Skeletal muscle satellite cell (primary cell): ENCODE measurements at regions not wholly inside any gene's neighbourhood (a gene's known extent, or its start where the extent isn't known, plus 50 kb on each side); places are given as distances from the start of the nearest gene placed in this dataset.

Experiments
- H3K27me3 ChIP-seq: 2 replicates; pipeline ENCODE4 v1.7.0; 2013; ENCODE audit warnings: low read length; ENCODE audit not compliant: control insufficient read depth, insufficient read depth
- H3K36me3 ChIP-seq: 2 replicates; pipeline ENCODE4 v1.7.0; 2013; ENCODE audit warnings: mild to moderate bottlenecking, control low read depth, low read length; ENCODE audit not compliant: insufficient read depth
- H3K4me1 ChIP-seq: 2 replicates; pipeline ENCODE4 v1.7.0; 2013; ENCODE audit warnings: low read length; ENCODE audit not compliant: control insufficient read depth, insufficient read depth
- H3K4me2 ChIP-seq: 2 replicates; pipeline ENCODE4 v1.7.0; 2013; ENCODE audit warnings: mild to moderate bottlenecking, low read length
- H3K4me3 ChIP-seq: 2 replicates; pipeline ENCODE4 v1.7.0; 2013; ENCODE audit warnings: low read length
- H3K9ac ChIP-seq: 2 replicates; pipeline ENCODE4 v1.7.0; 2013; ENCODE audit warnings: mild to moderate bottlenecking, low read depth, low read length, moderate library complexity
- H3K9me3 ChIP-seq: replicated peaks from 2 replicates; pipeline ENCODE4 v1.7.0; 2013; ENCODE audit warnings: mild to moderate bottlenecking, control low read depth, low read length

DNA sequence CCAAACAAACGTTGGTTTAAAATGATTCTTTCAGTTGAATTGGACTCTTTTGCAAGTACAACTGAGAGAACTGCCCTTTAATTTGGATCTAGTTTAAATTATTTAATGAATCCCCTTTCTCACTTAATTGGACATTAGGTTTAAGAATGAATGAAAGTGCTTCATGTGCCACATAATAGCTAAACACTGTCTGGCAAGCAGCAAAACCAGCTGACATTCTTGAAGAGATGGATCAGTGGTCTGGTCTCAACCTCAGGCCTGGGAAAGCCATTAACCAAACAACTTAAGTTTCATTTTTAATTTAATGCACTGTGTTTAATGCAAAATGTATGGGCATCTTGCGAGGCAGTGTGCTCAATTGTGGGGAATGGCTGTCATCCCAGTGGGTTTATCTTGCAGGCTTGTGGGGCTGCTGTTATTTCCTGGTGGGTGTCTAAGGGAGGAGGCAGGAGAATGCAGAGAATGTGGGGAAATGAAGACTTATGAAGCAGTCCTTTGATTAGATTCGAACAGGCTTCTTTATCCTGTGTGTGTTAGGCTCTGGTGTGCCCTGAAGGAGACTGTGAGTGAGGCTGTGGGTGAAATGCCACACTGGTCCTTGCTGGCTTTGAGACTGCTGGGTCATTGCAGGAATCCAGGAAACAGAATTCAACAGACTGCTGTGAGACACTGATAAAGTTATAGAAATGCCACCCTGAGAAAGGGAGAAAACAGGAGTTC is 144.1 kb upstream of the PELI2 start:
- Histone ChIP-seq H3K4me3 (no peak overlapping the region), H3K9me3 (no peaks in the 10 kb centered on the region), H3K27me3 (no peaks in the 10 kb centered on the region), H3K9ac (no peak overlapping the region), H3K4me2 (no peak overlapping the region), H3K36me3 (no peaks in the 10 kb centered on the region), H3K4me1 (no peaks in the 10 kb centered on the region)

DNA sequence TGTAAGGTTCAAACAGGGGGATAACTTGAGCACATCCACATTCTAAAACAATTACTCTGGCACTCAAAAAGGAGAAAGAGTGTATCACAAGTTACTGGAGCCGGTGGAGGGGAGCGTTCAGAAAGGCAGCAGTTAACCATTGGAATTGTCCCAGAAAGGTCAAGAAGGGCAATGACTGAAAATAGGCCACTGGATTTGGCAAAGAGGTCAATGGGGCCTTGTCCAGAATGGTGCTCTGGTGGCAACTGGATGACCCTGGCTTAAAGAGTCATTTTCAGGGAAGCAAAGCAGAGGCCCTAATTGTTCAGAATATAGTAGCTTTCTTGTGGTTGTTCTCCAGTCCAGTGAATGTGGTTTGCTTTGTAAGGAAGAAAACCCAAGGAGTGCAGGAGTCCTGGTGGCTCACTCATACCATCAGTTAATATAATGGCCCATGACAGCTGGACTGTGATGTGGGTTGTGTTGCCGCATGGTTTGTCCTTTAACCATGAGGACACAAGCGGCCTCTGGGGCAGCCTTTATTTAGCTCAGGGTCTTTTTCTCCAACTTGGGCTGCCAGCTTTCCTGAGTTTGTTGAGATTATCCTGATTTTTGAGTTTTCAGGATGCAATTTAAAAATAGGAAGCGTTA is 142.8 kb upstream of the PELI2 start:
- Histone ChIP-seq H3K4me2 (no peak overlapping the region), H3K4me1 (no peaks in the 10 kb centered on the region), H3K9ac (no peak overlapping the region), H3K36me3 (no peaks in the 10 kb centered on the region), H3K9me3 (no peaks in the 10 kb centered on the region), H3K27me3 (no peaks in the 10 kb centered on the region), H3K4me3 (no peak overlapping the region)

DNA sequence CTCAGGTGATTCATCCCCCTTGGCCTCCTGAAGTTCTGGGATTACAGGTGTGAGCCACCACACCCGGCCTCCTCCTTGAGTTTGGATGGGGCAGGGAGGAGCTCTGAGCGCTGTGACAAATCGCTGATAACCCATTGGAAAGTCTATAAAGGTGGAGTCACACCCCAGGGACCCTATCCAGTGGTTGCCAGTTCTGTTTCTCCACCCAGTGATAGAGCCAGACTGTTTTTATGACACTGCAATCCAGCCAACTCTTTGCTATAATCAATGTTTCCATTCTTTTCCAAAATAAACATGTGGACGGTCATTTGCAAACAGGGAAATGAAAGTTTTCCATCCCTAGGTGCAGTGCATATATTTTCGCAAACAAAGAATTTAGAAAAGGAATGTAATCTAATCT is 142.0 kb upstream of the PELI2 start:
- no peak overlapping the region for H3K4me3 ChIP-seq
- H3K4me1 ChIP-seq, result no peaks in the 10 kb centered on the region
- H3K4me2 ChIP-seq, result no peak overlapping the region
- no peaks in the 10 kb centered on the region for H3K9me3 ChIP-seq
- H3K9ac ChIP-seq, result no peak overlapping the region
- no peaks in the 10 kb centered on the region for H3K36me3 ChIP-seq
- no peaks in the 10 kb centered on the region for H3K27me3 ChIP-seq

DNA sequence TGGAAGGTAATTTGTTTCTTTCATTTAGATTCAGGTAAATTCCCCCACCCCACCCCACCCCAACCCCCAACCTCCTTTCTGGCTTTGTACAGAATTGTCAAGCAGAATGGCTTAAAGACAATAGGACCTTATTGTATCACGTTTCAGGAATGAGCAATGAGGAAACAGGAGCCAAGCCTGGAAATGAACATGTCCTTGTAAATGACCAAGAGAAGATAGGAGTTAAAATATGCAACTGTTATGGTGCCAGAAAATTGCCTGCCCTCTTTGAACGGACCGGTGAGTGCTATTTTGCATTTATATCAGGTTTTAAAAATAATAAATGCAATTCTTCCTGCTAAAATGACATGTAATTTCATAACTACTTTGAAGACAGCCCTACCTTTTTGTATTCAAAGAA is 141.6 kb upstream of the PELI2 start:
- Histone ChIP-seq H3K9me3 (no peaks in the 10 kb centered on the region), H3K36me3 (no peaks in the 10 kb centered on the region), H3K9ac (no peak overlapping the region), H3K27me3 (no peaks in the 10 kb centered on the region), H3K4me1 (no peaks in the 10 kb centered on the region), H3K4me3 (no peak overlapping the region), H3K4me2 (no peak overlapping the region)

DNA sequence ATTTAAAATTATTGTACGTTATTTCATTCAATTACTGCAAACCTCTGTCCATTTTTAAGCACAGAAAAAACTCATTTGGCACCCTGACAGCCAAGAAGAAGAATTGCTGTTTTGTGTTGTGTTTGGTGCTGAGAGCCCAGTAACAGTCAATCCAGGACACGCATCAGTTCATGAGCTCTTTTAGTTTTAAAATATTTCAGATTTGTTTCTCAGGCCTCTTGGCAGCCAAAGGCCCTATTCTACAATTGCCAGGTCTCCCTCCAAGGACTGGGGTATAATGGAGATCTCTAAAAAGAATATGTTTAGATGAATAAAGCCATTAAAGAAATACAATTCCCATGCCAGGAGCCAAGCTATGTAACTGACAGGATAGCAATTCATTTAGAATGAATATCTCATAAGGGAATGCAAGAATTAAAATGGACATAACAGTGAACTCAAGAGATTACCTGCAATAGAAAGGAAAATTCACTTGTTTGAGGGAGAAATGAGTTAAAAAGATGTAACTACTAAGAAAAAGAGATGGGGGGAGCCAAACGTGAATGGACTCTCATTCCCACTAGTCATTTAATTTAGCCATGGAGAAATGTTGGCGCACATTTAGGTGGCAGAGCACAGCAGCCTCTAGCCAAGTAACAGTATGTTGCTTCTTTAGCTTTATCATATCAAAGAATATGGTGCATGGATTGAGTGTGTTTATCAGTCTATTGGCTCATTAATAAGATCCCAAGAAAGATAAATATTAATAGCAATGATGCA is 140.6 kb upstream of the PELI2 start:
- H3K9ac ChIP-seq, result no peak overlapping the region
- H3K4me1 ChIP-seq, result no peaks in the 10 kb centered on the region
- no peaks in the 10 kb centered on the region for H3K27me3 ChIP-seq
- no peak overlapping the region for H3K4me3 ChIP-seq
- no peak overlapping the region for H3K4me2 ChIP-seq
- H3K36me3 ChIP-seq, result no peaks in the 10 kb centered on the region
- H3K9me3 ChIP-seq, result no peaks in the 10 kb centered on the region

DNA sequence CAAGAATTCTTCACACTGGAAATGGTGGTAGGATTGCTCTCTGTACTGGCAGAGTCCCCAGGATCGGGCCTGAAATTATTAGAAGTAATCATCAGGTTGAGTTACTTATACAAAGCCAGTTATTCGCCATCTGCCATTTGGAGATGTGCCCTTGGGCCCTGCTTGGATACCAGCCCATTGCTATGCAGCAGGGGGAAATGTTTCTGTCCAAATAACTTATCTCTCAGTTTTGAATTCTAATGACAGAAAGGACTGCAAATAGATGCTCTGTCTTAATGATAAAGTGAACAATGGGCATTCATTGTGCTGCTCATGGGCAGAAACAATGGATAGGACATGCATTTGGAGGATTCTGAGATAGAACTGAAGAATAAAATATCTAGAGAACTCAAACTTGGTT is 139.1 kb upstream of the PELI2 start:
- Histone ChIP-seq H3K4me2 (no peak overlapping the region), H3K9ac (no peak overlapping the region), H3K4me3 (no peak overlapping the region), H3K27me3 (no peaks in the 10 kb centered on the region), H3K36me3 (no peaks in the 10 kb centered on the region), H3K9me3 (no peaks in the 10 kb centered on the region), H3K4me1 (no peaks in the 10 kb centered on the region)

DNA sequence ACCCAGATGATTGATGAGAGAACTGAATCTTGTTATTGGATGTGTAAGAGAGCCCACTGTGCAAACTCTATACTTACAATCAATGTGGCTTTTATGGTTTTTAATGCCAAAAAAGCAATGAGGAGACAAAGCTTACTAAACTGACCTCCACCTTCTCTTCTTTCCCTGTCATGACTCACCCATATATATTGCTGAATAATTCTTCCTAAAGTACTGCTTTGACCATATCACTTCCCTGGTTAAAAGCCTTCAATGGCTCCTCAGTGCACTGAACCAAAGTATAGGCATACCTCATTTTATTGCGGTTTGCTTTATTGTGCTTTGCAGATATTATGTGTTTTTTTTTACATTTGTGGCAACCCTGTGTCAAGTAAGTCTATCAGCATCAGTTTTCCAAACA is 138.4 kb upstream of the PELI2 start:
- Histone ChIP-seq H3K4me2 (no peak overlapping the region), H3K9me3 (no peaks in the 10 kb centered on the region), H3K36me3 (no peaks in the 10 kb centered on the region), H3K27me3 (no peaks in the 10 kb centered on the region), H3K4me1 (no peaks in the 10 kb centered on the region), H3K4me3 (no peak overlapping the region), H3K9ac (no peak overlapping the region)

DNA sequence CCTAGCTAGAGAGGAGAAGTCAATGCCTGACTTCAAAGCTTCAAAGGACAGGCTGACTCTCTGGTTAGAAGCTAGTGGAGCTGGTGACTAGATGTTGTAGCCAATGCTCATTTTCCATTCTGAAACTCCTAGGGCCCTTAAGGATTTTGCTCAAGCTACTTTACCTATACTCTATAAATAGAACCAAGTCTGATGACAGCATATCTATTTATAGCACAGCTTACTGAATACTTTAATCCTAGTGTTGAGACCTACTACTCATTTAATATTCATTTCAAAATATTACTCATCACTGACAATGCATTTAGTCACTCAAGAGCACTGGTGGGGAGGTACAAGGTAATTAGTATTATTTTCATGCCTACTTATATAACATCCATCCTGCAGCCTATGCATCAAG is 137.2 kb upstream of the PELI2 start:
- no peak overlapping the region for H3K4me3 ChIP-seq
- H3K9me3 ChIP-seq, result no peaks in the 10 kb centered on the region
- no peak overlapping the region for H3K9ac ChIP-seq
- no peak overlapping the region for H3K4me2 ChIP-seq
- H3K27me3 ChIP-seq, result peaks cover 6% of the 10 kb centered on the region
- no peaks in the 10 kb centered on the region for H3K4me1 ChIP-seq
- no peaks in the 10 kb centered on the region for H3K36me3 ChIP-seq

DNA sequence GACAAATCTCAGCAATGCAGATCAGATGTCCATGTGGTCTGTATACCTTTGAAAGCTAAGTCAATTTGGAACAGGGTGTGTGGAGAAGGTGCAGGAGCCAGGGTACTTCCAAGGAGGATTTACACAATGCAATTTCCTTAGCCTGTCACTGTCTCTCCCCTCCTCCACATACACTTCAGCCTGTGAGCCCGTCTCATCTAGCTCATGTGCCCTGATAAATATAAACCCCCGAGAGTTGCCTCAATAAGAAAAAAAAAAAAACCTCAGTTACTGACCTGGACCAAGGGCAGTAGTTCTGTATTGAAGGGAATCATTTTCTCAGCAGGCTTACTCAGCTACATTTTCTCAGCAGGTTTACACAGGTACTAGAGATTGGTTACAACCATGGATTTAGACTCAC is 132.1 kb upstream of the PELI2 start:
- H3K4me2 ChIP-seq, result no peak overlapping the region
- no peaks in the 10 kb centered on the region for H3K4me1 ChIP-seq
- no peak overlapping the region for H3K9ac ChIP-seq
- H3K9me3 ChIP-seq, result no peaks in the 10 kb centered on the region
- no peak overlapping the region for H3K4me3 ChIP-seq
- H3K36me3 ChIP-seq, result no peaks in the 10 kb centered on the region
- peaks cover 13% of the 10 kb centered on the region for H3K27me3 ChIP-seq

DNA sequence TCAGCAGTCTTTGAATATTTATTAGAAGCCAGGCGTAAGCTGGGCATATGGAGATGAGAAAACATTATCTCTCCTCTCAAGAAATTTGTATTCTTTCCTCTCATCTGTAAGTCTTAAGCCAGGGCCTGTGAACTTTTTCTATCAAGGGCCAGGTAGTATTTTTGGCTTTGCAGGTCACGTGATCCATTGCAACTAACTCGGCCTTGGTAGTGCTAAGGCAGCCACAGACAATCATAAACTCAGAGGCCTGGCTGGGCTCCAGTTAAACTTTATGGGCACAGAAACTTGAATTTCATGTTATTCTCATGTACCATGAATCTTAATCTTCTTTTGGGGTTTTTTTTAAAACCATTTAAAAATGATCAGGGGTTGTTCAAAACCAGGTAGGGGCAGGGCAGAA is 117.4 kb upstream of the PELI2 start:
- Histone ChIP-seq H3K4me3 (no peak overlapping the region), H3K4me1 (peaks cover 7% of the 10 kb centered on the region), H3K9ac (no peak overlapping the region), H3K36me3 (no peaks in the 10 kb centered on the region), H3K9me3 (no peaks in the 10 kb centered on the region), H3K4me2 (no peak overlapping the region), H3K27me3 (no peaks in the 10 kb centered on the region)

DNA sequence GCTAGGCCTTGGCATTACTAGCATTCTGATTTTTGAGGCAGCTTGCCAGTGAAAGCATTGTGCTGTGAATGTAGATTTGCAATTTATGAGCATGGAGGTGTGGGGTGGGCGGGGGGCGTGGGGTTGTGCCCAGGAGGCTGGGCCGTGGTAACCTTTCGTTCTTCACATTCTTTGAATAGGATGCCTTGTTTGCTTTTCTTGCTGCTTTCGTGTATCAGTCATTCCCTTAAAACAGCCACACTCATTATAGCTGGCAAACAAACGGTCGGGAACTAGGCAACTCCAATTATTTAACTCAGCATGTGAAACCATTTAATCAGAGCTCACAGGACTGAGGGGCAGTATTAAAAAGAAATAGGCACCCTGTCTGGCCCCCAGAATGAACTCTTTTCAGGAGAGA is 115.9 kb upstream of the PELI2 start:
- Histone ChIP-seq H3K27me3 (no peaks in the 10 kb centered on the region), H3K4me3 (no peak overlapping the region), H3K4me2 (no peak overlapping the region), H3K9me3 (no peaks in the 10 kb centered on the region), H3K9ac (no peak overlapping the region), H3K4me1 (peaks cover 7% of the 10 kb centered on the region), H3K36me3 (no peaks in the 10 kb centered on the region)
